ENCODE measurements at regions not wholly inside any gene's neighbourhood (a gene's known extent, or its start where the extent isn't known, plus 50 kb on each side); places are given as distances from the start of the nearest gene placed in this dataset.
"Not testable (repeated sequence)": the region's sequence is repeated elsewhere in the genome, so short reads cannot be mapped to it uniquely, and the experiment has no call there.

- DNase-seq: no peak
Measured at GRCh38 chr10:23884670-23885069, 324.3 kb upstream of the KIAA1217 start.

DNA sequence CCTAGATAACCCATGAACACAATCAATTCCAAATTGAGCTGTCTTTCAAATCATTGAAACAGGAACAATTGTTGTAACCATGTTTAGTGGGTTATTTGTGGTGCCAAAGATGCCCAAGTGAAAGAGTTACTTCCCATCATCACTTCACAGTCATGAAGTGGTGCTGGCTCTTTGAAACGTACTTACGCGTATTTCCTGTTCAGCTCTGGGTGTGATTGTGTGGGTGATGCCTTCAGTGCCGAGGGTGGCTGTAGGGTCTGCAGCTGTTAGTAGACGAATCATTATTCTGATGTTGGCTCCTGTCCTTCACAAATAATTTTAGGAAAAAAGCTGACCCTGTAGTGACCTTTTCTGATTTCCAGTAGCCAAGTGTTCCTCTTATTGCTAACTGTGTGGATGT lies 323.1 kb upstream of the KIAA1217 start:
- no peak for DNase-seq

DNA sequence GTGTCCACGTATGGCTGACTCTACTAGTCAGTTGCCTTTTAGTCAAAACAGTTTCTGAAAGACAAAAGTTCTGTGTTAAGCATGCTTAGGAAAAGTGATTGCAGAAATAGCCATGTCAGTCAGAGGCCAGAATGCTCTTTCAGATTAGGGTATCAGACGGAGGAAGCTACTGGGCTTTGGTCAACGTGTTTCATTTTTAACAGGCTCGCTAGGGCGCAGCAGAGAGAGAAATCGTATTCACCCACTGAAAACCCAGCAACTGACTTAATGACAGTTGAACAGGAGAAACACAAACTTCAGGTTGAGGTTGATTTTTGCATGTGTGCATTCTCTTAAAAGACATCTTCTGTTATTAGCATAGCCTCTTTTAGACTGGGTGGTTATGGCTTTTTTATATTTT lies 322.6 kb upstream of the KIAA1217 start:
- DNase-seq: no peak

- DNase-seq: no peak
Measured at GRCh38 chr10:23891301-23891700, 317.6 kb upstream of the KIAA1217 start.

DNA sequence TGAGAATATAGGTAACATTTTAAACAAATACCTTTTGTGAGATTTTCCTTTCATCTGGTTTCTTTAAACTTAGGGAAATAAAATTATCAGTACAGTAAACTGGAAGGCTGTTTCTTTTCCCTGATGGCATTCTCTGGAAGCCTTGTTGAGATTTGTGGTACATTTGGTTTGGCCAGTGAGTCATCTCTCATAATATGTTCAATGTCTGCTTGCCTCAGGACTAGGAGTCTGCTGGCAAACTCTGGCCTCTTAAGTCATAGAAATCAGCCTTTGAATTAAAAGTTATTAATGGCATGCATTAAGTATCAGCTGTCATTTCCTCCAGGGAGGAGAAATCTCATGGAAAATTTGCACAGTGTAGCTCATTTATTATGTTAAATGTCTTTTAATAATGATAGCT lies 316.6 kb upstream of the KIAA1217 start:
- DNase-seq: no peak

DNA sequence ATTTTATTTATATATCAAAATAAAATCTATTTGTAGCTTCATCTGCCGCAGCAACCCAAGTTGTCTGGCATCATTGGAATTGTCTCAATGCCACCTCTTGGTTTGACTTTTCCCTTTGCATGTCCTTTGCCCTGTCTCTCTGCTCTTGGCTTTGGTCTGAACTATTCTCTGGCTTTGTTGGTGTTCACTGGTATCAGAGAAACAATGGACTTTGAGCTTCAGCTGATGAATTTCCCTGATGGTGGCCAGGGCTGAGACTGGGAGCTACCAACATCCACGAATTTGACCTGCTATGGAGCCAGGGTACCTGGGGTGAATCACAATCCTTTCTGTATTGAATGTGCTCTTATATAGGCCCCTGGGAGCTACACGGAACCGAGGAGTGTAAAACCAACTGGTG lies 311.7 kb upstream of the KIAA1217 start:
- no peak for DNase-seq

DNA sequence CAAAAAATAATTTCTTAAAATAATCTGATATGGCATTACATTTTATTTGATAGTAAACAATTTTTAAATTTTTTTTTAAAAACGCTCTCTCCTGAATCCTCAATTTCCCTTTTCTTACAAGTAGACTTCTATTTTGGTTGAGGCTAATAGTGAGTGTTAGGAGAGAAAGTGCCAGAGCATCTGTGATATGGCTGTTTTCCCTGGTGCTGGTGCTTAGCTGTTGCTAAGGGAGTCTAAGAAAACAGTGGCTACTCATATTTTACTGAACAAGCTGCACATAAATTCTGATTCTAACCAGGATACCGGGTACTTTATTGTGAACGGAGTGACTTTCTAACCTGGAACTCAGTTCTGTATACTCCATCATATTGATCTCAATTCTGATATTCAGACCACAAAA lies 311.1 kb upstream of the KIAA1217 start:
- DNase-seq: no peak

- DNase-seq: no peak
Measured at GRCh38 chr10:23899166-23899565, 309.8 kb upstream of the KIAA1217 start.

DNA sequence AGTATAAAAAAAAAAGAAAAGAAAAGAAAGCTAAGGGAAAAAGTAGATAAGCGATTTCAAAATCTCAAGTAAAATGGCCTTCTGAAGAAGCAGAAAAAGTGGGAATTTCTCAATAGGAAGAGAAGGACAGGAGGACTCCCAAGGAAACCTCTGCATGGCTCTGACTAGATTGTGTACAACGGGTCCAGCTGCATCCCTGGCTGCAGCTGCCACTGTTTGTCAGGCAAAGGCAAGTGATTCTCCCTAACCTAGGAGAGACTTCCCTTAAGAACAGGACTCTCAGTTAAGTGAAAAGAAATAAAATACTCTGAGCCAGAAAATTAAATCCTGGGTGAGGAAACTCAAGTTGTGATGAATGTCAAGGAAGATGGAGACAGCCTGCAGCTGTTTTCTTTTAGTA lies 298.6 kb upstream of the KIAA1217 start:
- DNase-seq: no peak

GRCh38 chr10:23912884-23913404 lies 296.0 kb upstream of the KIAA1217 start:
- no peak for DNase-seq

- DNase-seq: no peak
Measured at GRCh38 chr10:23914641-23915040, 294.3 kb upstream of the KIAA1217 start.

DNA sequence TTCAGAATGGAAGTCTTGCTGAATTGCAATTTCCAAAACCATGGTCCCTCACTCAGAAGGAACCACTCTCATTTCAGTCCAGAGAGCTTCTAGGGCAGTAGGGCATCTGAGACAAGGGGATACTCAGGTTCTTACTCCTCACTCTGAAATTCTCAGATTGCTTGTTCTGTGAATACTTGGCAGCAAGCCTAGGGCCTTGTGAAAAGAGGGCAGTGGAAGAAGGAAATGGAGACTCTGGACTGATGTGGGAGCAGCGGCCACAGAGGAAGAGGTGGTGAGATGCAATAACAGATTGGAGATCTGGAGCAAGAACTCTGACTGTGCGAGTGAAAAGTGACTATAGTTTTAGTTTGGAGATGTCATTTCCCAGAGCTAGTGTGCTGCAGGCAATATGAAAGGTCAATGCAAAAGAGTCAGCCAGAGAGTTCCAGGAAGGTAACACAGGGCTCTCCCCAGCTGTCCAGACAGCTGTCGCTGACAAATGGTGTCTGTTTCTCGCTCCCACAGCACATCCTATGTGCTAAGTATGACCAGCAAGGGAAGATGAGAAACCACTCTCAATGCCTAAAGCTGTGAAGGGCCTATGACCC lies 291.6 kb upstream of the KIAA1217 start:
- no peak for DNase-seq

GRCh38 chr10:23918090-23918723 lies 290.7 kb upstream of the KIAA1217 start:
- DNase-seq: no peak

GRCh38 chr10:23918839-23919238 lies 290.1 kb upstream of the KIAA1217 start:
- DNase-seq: no peak

- DNase-seq: no peak
Measured at GRCh38 chr10:23927576-23928325, 281.2 kb upstream of the KIAA1217 start.

DNA sequence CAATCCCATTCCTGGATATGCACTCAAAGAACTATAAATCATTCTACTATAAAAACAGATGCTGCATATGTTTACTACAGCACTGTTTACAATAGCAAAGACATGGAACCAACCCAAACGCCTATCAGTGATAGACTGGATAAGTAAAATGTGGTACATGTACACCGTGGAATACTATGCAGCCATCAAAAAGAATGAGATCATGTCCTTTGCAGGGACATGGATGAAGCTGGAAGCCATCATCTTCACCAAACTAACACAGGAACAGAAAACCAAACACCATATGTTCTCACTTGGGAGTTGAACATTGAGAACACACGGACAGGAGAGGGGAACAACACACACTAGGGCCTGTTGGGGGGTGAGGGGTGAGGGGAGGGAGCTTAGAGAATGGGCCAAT lies 274.9 kb upstream of the KIAA1217 start:
- not testable (repeated sequence) for DNase-seq

- no peak for DNase-seq
Measured at GRCh38 chr10:23945845-23946244, 263.1 kb upstream of the KIAA1217 start.

DNA sequence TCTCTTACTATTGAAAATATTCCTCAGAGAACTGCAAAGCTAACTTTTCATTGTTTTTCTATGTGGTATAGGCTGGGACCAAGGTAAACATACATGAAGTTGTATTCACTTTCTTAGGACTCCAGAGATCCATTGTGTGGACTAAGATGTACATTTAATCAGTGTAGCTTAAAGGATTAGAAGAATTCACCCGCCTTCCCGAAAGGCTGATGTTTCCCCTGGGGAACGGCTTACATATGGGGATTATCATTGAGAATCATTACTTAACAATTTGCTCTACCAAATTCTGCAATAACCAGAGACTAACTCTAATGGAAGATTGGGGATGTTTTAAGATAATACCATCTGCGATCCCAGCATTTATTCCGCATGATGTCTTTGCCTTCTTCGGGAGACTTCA lies 257.1 kb upstream of the KIAA1217 start:
- DNase-seq: no peak

GRCh38 chr10:23955456-23956225 lies 253.3 kb upstream of the KIAA1217 start:
- DNase-seq: no peak

GRCh38 chr10:23965123-23965522 lies 243.8 kb upstream of the KIAA1217 start:
- DNase-seq: no peak

DNA sequence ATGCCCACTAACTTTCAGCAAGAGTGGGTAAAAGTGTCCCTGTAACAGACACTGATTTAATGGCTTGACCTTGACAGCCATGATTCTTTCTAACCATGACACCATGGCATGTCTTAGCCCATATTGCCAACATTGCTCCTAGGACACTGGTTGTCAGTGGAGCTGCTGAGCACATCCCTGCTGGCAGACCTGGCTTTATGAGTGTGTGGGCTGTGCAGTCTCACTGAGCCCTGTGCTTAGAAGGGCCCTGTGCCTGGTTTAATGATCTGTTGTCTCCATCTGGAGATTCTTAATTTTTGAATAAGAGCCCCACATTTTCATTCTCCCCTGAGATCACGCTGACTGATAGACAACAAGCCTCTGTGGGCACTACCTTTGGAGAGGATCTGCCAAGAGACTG lies 243.1 kb upstream of the KIAA1217 start:
- DNase-seq: no peak

- DNase-seq: no peak
Measured at GRCh38 chr10:23966504-23967051, 242.4 kb upstream of the KIAA1217 start.

DNA sequence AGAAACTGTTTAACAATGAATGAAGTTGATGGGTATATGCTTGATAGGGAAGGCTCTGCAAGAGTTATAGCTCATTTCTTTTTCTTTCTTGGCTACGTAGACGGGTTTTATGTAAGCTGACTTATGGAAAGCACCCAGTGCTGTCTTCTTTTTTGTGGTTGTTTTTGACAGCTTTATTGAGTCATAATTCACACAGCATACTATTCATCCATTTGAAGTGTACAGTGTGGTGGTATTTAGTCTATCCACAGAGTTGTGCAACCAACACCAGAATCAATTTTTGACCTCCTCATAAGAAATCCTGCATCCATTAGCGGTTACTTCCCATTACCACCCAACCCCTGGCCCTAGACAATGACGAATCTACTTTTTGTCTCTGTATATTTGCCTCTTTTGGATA lies 240.6 kb upstream of the KIAA1217 start:
- DNase-seq: no peak
